Astrocyte of the spinal cord (primary cell): ENCODE measurements at regions not wholly inside any gene's neighbourhood (a gene's known extent, or its start where the extent isn't known, plus 50 kb on each side); places are given as distances from the start of the nearest gene placed in this dataset.

Experiments used
- DNase-seq: peaks from one replicate; pipeline ENCODE4 v3.0.0; 2011; ENCODE audit warnings: low read depth, low spot score
- H3K4me3 ChIP-seq: 2 replicates; pipeline ENCODE4 v1.5.1; 2011; ENCODE audit warnings: low read depth, mild to moderate bottlenecking, low read length, moderate library complexity
- CTCF ChIP-seq: IDR thresholded peaks from 2 replicates; pipeline ENCODE4 v1.5.1; 2012; ENCODE audit warnings: low read depth, mild to moderate bottlenecking, low read length, inconsistent platforms
- in situ Hi-C: cut with HindIII; loops from 2 replicates; pipeline ENCODE4 v1.10.0; 2017; ENCODE audit warnings: low sequenced_read_pairs

GRCh38 chr6:90383196-90383822 lies 86.7 kb upstream of the BACH2 start:
- no peak overlapping the region for H3K4me3 ChIP-seq
- TF ChIP-seq CTCF, result no peak
- no peak for DNase-seq
- in situ Hi-C loops, result no loop called here

DNA sequence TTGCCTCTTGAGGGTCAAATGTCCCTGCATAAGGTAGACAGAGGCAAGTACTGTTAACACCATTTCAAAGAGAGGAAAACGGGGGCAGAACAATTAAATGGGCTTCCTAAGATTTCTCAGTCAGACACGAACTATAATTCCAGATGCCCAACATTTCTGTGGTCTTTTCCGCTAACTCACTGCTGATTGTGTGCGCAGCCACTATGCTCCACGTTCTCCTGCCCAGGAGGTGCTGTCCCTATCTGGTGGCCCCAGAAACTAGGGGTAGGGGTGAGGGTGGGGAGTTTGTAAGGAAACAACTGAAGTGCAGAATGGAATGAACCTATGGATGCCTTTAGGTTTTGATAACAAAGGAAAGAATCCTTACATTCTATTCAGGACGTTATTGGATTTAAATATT lies 86.1 kb upstream of the BACH2 start:
- no peak overlapping the region for H3K4me3 ChIP-seq
- in situ Hi-C loops, result no loop called here
- no peak for DNase-seq
- TF ChIP-seq CTCF, result no peak

DNA sequence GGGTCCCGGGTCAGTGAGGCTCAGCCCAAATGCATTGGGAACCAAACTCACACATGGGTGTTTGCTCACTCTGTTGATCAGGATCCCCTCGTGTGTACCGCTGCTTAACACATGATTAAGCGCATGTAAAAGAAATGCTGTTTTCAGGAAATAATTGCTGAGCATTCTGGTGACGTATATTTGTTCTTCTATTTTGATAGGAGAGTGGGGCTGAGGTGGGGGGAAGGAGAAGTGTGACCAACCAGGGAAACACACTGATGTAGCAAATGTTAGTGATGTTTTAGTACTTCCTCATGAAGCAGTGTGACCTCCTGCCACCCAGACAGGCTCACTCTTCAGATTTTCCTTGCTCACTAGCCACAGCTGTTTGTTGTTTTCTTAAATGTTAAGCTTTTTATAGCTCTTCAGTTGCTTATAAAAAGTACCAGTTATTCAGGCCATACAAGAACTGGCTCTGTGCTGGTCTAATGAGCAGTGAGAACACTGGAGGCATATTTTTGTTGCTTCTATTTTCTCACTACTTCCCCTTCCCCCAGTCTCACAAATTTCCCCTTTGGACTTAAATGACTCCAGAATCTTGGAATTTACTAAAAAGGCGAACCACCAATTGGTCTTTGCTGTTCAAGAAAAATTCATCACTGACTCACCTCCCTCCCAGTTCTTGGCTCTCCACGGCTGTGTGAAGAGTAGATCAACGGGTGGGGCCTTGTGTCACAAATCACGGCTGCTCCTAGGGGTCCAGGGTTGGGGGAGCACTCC lies 79.2 kb upstream of the BACH2 start:
- H3K4me3 ChIP-seq, result no peak overlapping the region
- DNase-seq, result peak; percentile 83
- no peak for TF ChIP-seq CTCF
- in situ Hi-C loops, result no loop called here

DNA sequence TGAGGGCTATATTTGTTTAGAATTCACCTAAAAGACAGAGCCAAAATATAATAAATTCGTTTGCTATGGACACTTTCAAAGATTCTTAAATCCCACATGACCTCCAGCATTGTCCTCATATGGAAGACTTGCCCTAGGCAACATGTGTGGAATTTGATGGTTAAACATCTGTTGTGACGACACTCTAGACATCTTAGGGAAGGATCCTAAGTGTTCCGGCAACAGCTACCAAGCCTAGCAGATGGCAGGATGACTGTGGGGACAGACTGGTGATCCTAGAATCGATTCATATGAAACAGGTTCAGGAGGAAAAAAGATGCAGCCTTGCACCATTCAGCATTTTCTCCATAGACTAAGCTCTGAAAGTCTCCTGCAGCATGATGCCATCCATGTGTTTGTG lies 77.6 kb upstream of the BACH2 start:
- no peak for DNase-seq
- in situ Hi-C loops, result no loop called here
- TF ChIP-seq CTCF, result no peak
- H3K4me3 ChIP-seq, result no peak overlapping the region

DNA sequence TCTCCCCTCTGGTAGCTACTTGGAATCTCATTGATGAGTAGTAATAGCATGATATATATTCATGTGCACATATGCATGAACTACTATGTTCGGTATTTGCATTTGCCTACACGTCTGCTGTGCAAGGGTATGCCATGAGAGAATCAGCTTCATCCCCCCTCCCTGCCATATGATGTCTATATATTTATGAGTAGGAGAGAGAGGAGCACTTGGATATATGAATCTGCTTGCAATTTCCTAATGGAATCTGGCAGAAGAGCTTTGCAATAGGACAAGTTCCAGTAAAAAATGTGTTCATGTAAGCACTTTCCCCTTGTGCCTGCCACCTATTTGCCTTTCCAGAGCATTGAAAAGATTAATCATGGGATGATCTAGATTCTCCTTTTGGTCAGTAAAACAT lies 76.2 kb upstream of the BACH2 start:
- H3K4me3 ChIP-seq, result no peak overlapping the region
- in situ Hi-C loops, result no loop called here
- TF ChIP-seq CTCF, result no peak
- no peak for DNase-seq

GRCh38 chr6:90372450-90372849 lies 75.8 kb upstream of the BACH2 start:
- DNase-seq, result no peak
- no peak overlapping the region for H3K4me3 ChIP-seq
- no peak for TF ChIP-seq CTCF
- in situ Hi-C loops, result no loop called here
